ENCODE measurements at regions not wholly inside any gene's neighbourhood (a gene's known extent, or its start where the extent isn't known, plus 50 kb on each side); places are given as distances from the start of the nearest gene placed in this dataset.
A peak's percentile ranks its signal among the peaks of the same experiment; 100 is the strongest.

GRCh38 chr2:134074619-134075018, 179.3 kb upstream of the MGAT5 start:
- Mint-ChIP-seq H3K4me1 (0 out of 4 replicates have a peak, but pooled peaks cover 0 to 3% of the 10 kb centered on the region in 2 experiments), H3K27ac (no peak overlapping the region), H3K27me3 (ENCODE audit: low read depth) (peaks cover 2% of the 10 kb centered on the region; the same call in 1 of the 2 replicates), H3K36me3 (ENCODE audit: insufficient read depth in 1 of 3, low read depth in 3 of 3) (no peaks in the 10 kb centered on the region), H3K4me3 (no peak overlapping the region), H3K9me3 (peaks cover 0 to 4% of the 10 kb centered on the region in 2 experiments; a peak in 3 of 5 replicates)
- Histone ChIP-seq H3K27me3 (ENCODE audit: insufficient read depth, low read length) (no peaks in the 10 kb centered on the region), H3K79me1 (ENCODE audit: insufficient read depth, low read depth, low read length, poor library complexity, severe bottlenecking) (no peaks in the 10 kb centered on the region), H3K18ac (ENCODE audit: insufficient read length, low read depth, low read length) (no peak overlapping the region), H4K91ac (ENCODE audit: insufficient read length, low read depth, low read length) (no peak overlapping the region), H2AFZ (ENCODE audit: low read length) (no peak overlapping the region), H3K9ac (ENCODE audit: extremely low read depth, insufficient read length, low read length) (no peak overlapping the region), H4K8ac (replicated peaks; ENCODE audit: insufficient read length, low read depth, low read length) (peak overlapping the region; percentile 37), H4K20me1 (ENCODE audit: control insufficient read depth, insufficient read depth, insufficient read length) (no peaks in the 10 kb centered on the region), H2BK120ac (ENCODE audit: low read depth, low read length, poor library complexity, severe bottlenecking) (no peak overlapping the region), H2AK5ac (ENCODE audit: insufficient read length, low read length) (no peak overlapping the region), H3K56ac (ENCODE audit: insufficient read length, low read depth, low read length) (no peak overlapping the region), H3K79me2 (ENCODE audit: insufficient read depth, low read length) (no peaks in the 10 kb centered on the region; the same call in 1 of the 2 replicates), H3K23ac (ENCODE audit: insufficient read length, low read depth, low read length) (no peak overlapping the region), H2BK5ac (ENCODE audit: insufficient read length, low read length) (no peak overlapping the region), H3K23me2 (ENCODE audit: insufficient read length, low read depth, low read length, poor library complexity, severe bottlenecking) (no peaks in the 10 kb centered on the region), H2BK15ac (ENCODE audit: low read depth, low read length) (no peak overlapping the region), H4K5ac (ENCODE audit: insufficient read length, low read depth, low read length) (no peak overlapping the region), H3T11ph (ENCODE audit: low read length) (no peak overlapping the region), H3K14ac (ENCODE audit: insufficient read depth, low read length) (no peak overlapping the region), H3K4me1 (ENCODE audit: insufficient read depth, low read length) (no peaks in the 10 kb centered on the region), H2BK20ac (ENCODE audit: low read depth, low read length, poor library complexity, severe bottlenecking) (no peak overlapping the region), H2BK12ac (ENCODE audit: insufficient read length, low read depth, low read length) (no peak overlapping the region), H3K9me3 (ENCODE audit: control insufficient read depth, low read depth, low read length) (no peaks in the 10 kb centered on the region), H3K4ac (ENCODE audit: low read depth, low read length) (no peak overlapping the region), H3K27ac (ENCODE audit: insufficient read length, low read depth, low read length) (no peak overlapping the region), H3K4me2 (ENCODE audit: insufficient read depth, insufficient read length, low read length) (no peak overlapping the region)
- no CpG with 5 or more reads among the region's 7 CpGs for WGBS (ENCODE audit: extremely low coverage, insufficient read length, low lambda C conversion rate)
- DNase-seq = no peak
- no peak for TF ChIP-seq CTCF (conservative IDR thresholded peaks at IDR 0.05)
